Endothelial cell (in vitro differentiated cells): ENCODE measurements at regions not wholly inside any gene's neighbourhood (a gene's known extent, or its start where the extent isn't known, plus 50 kb on each side); places are given as distances from the start of the nearest gene placed in this dataset.

Experiments used
- DNase-seq: peaks from one replicate; pipeline ENCODE4 v3.0.0; 2021; ENCODE audit warnings: low spot score
- H3K27ac Mint-ChIP-seq: one replicate; pipeline ENCODE4 v1.8.0; 2021; ENCODE audit warnings: mixed read lengths, inconsistent platforms; ENCODE audit not compliant: unreplicated experiment
- H3K27me3 Mint-ChIP-seq: one replicate; pipeline ENCODE4 v1.8.0; 2021; ENCODE audit warnings: mild to moderate bottlenecking, moderate library complexity, mixed read lengths, inconsistent platforms; ENCODE audit not compliant: unreplicated experiment
- H3K36me3 Mint-ChIP-seq: one replicate; pipeline ENCODE4 v1.8.0; 2021; ENCODE audit warnings: mild to moderate bottlenecking, low read depth, mixed read lengths, inconsistent platforms; ENCODE audit not compliant: unreplicated experiment
- H3K4me1 Mint-ChIP-seq: one replicate; pipeline ENCODE4 v1.8.0; 2021; ENCODE audit warnings: mild to moderate bottlenecking, mixed read lengths, inconsistent platforms; ENCODE audit not compliant: unreplicated experiment
- H3K4me3 Mint-ChIP-seq: one replicate; pipeline ENCODE4 v1.8.0; 2021; ENCODE audit warnings: mild to moderate bottlenecking, mixed read lengths, inconsistent platforms; ENCODE audit not compliant: unreplicated experiment
- H3K9me3 Mint-ChIP-seq: one replicate; pipeline ENCODE4 v1.8.0; 2021; ENCODE audit warnings: mixed read lengths, inconsistent platforms; ENCODE audit not compliant: unreplicated experiment
- TF ChIP-seq, protein P1 (sequence below): fragments of 200-600 bp; sonication (generic); IDR thresholded peaks from one replicate; pipeline ENCODE4 v1.5.0; 2021; ENCODE audit warnings: antibody characterized with exemption; ENCODE audit not compliant: unreplicated experiment

DNA sequence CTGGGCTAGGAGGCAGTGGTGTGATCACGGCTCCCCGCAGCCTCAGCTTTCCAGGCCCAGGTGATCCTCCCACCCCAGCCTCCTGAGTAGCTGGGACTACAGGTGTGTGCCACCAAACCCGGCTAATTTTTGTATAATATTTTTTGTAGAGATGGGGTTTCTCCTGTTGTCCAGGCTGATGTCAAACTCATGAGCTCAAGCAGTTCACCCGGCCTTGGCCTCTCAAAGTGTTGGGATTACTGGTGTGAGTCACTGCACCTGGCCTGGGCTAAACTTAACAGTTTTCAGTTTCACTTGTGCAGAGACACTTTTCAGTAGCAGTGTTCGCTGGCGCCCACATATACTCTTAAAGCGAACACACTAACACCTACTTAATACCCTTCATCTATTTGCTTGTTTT lies 205.6 kb upstream of the ZNF608 start:
- TF ChIP-seq, protein P1, sequence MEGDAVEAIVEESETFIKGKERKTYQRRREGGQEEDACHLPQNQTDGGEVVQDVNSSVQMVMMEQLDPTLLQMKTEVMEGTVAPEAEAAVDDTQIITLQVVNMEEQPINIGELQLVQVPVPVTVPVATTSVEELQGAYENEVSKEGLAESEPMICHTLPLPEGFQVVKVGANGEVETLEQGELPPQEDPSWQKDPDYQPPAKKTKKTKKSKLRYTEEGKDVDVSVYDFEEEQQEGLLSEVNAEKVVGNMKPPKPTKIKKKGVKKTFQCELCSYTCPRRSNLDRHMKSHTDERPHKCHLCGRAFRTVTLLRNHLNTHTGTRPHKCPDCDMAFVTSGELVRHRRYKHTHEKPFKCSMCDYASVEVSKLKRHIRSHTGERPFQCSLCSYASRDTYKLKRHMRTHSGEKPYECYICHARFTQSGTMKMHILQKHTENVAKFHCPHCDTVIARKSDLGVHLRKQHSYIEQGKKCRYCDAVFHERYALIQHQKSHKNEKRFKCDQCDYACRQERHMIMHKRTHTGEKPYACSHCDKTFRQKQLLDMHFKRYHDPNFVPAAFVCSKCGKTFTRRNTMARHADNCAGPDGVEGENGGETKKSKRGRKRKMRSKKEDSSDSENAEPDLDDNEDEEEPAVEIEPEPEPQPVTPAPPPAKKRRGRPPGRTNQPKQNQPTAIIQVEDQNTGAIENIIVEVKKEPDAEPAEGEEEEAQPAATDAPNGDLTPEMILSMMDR: no peak
- no peaks in the 10 kb centered on the region for H3K36me3 Mint-ChIP-seq
- DNase-seq: no peak
- H3K4me1 Mint-ChIP-seq: peaks cover 13% of the 10 kb centered on the region
- no peak overlapping the region for H3K27ac Mint-ChIP-seq
- H3K9me3 Mint-ChIP-seq: no peaks in the 10 kb centered on the region
- H3K27me3 Mint-ChIP-seq: no peaks in the 10 kb centered on the region
- H3K4me3 Mint-ChIP-seq: no peak overlapping the region

DNA sequence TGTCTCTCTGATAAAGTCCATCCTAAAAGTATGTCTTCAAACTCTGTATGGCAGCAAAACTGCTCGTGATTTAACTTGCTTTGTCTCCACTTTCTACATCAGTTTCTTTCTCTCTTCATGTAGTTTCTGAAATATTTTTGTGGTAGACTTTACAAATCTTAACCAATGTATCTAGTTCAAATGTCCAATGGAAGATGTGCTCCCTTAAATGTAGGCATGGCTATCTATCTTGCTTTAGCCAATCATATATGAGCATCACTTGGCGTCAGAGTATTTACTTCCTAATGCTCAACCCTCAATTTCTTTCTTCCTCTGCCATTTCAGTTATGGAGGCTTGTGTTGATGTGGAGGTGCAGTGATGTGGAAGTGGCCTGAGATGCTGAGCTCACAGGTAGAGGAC lies 206.1 kb upstream of the ZNF608 start:
- H3K27ac Mint-ChIP-seq: no peak overlapping the region
- no peaks in the 10 kb centered on the region for H3K27me3 Mint-ChIP-seq
- peaks cover 13% of the 10 kb centered on the region for H3K4me1 Mint-ChIP-seq
- no peaks in the 10 kb centered on the region for H3K36me3 Mint-ChIP-seq
- H3K4me3 Mint-ChIP-seq: no peak overlapping the region
- TF ChIP-seq, protein P1: no peak
- no peak for DNase-seq
- no peaks in the 10 kb centered on the region for H3K9me3 Mint-ChIP-seq

DNA sequence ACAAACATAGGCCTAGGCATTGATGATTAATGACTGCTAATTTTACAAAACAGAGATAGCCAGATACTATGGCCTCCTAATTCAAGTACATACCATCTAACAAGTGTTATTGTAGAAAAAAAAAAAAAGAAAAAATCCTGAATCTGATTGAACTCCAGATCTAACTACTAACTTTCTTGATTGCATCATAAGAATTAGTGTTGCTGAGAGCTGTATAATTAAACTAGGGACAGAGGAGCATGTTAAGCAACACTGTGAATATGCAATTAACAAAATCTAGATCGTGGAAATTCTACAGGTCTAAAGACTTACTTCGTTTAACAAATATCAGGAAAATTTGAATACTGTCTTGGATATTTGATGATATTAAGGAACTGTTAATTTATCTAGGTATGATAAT lies 208.3 kb upstream of the ZNF608 start:
- TF ChIP-seq, protein P1: no peak
- no peaks in the 10 kb centered on the region for H3K4me1 Mint-ChIP-seq
- no peaks in the 10 kb centered on the region for H3K9me3 Mint-ChIP-seq
- no peak overlapping the region for H3K4me3 Mint-ChIP-seq
- no peak for DNase-seq
- no peaks in the 10 kb centered on the region for H3K36me3 Mint-ChIP-seq
- no peaks in the 10 kb centered on the region for H3K27me3 Mint-ChIP-seq
- no peak overlapping the region for H3K27ac Mint-ChIP-seq

DNA sequence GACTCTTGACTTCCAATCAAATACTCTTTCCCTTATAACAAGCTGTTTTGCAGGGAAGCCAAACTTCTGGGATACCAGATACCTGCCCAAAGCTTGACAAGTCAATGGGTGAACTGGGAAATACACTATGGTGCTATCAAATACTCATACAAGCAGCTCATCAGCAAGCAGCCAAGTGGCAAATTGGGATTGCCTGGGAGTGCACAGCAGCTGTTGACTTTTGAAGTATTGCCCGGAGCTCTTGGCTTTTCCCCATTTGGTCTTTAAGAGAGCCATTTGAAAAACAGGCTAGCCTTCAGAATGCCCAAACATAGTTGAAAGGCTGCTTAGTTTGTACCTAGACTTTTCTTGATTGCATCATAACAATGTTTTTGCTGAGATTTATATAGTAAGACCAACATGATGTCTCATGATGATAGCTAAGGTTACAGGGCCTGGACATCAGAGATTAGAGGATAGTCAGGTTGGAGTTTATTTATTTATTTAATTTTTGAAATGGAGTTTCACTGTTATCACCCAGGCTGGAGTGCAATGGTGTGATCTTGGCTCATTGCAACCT lies 210.1 kb upstream of the ZNF608 start:
- Mint-ChIP-seq H3K27ac (no peak overlapping the region), H3K27me3 (no peaks in the 10 kb centered on the region), H3K36me3 (no peaks in the 10 kb centered on the region), H3K4me1 (no peaks in the 10 kb centered on the region), H3K9me3 (no peaks in the 10 kb centered on the region), H3K4me3 (no peak overlapping the region)
- DNase-seq: no peak
- TF ChIP-seq, protein P1: no peak

DNA sequence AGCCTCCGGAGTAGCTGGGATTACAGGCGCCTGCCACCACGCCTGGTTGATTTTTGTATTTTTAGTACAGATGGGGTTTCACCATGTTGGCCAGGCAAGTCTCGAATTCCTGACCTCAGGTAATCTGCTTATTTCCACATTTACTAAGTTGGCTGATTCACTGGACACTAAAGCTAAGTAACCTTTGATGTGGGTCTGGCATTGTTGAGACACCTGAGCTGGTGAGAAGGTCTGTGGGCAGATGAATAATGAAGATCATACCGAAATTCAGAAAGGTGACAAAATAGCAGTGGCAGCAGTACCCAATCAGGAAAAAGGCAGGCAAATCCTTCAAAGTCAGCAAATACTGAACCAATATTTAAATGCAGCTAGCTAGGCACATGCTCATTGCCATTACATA lies 210.6 kb upstream of the ZNF608 start:
- Mint-ChIP-seq H3K27ac (no peak overlapping the region), H3K4me1 (no peaks in the 10 kb centered on the region), H3K9me3 (no peaks in the 10 kb centered on the region), H3K4me3 (no peak overlapping the region), H3K27me3 (no peaks in the 10 kb centered on the region), H3K36me3 (no peaks in the 10 kb centered on the region)
- no peak for DNase-seq
- TF ChIP-seq, protein P1: no peak
